ENCODE measurements at regions not wholly inside any gene's neighbourhood (a gene's known extent, or its start where the extent isn't known, plus 50 kb on each side); places are given as distances from the start of the nearest gene placed in this dataset.

DNA sequence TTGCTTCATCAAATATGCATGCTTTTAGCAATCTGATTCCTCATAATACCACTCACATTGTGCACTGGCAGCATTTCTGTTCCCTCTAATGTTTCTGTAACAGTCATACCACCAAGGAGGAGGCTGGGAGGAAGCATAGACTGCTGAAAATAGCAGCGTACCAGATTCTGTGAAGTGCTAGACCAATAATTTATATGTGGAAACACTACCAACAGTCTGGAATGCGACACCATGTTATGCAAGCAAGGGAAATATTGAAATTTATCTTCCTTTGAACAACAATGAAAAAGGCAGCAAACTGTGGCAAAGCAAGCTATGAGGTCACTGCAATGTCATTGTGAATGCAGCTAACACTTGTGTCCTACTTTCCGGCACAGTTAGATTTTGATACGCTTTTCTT, 1388.0 kb downstream of the EFNB2 start:
- TF ChIP-seq, protein P1, sequence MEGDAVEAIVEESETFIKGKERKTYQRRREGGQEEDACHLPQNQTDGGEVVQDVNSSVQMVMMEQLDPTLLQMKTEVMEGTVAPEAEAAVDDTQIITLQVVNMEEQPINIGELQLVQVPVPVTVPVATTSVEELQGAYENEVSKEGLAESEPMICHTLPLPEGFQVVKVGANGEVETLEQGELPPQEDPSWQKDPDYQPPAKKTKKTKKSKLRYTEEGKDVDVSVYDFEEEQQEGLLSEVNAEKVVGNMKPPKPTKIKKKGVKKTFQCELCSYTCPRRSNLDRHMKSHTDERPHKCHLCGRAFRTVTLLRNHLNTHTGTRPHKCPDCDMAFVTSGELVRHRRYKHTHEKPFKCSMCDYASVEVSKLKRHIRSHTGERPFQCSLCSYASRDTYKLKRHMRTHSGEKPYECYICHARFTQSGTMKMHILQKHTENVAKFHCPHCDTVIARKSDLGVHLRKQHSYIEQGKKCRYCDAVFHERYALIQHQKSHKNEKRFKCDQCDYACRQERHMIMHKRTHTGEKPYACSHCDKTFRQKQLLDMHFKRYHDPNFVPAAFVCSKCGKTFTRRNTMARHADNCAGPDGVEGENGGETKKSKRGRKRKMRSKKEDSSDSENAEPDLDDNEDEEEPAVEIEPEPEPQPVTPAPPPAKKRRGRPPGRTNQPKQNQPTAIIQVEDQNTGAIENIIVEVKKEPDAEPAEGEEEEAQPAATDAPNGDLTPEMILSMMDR (conservative IDR thresholded peaks at IDR 0.05; ENCODE audit: low read depth in 2 of 2) = no peak
- TF ChIP-seq EZH2 (IDR thresholded peaks at IDR 0.05; ENCODE audit: low read depth, unreplicated experiment) (no peak), EZH2phosphoT487 (IDR thresholded peaks at IDR 0.05; ENCODE audit: unreplicated experiment) (no peak), POLR2AphosphoS5 (IDR thresholded peaks at IDR 0.05; ENCODE audit: low read depth) (no peak), NANOG (IDR thresholded peaks at IDR 0.05; ENCODE audit: borderline replicate concordance) (no peak), JUNB (IDR thresholded peaks at IDR 0.05; ENCODE audit: unreplicated experiment) (no peak), STAT1 (IDR thresholded peaks at IDR 0.05; ENCODE audit: unreplicated experiment) (no peak), CREB1 (CRISPR knock-in tag; IDR thresholded peaks at IDR 0.05; ENCODE audit: low read depth) (no peak), ZNF114 (CRISPR knock-in tag; IDR thresholded peaks at IDR 0.05) (no peak)
- TF ChIP-seq, protein P2, sequence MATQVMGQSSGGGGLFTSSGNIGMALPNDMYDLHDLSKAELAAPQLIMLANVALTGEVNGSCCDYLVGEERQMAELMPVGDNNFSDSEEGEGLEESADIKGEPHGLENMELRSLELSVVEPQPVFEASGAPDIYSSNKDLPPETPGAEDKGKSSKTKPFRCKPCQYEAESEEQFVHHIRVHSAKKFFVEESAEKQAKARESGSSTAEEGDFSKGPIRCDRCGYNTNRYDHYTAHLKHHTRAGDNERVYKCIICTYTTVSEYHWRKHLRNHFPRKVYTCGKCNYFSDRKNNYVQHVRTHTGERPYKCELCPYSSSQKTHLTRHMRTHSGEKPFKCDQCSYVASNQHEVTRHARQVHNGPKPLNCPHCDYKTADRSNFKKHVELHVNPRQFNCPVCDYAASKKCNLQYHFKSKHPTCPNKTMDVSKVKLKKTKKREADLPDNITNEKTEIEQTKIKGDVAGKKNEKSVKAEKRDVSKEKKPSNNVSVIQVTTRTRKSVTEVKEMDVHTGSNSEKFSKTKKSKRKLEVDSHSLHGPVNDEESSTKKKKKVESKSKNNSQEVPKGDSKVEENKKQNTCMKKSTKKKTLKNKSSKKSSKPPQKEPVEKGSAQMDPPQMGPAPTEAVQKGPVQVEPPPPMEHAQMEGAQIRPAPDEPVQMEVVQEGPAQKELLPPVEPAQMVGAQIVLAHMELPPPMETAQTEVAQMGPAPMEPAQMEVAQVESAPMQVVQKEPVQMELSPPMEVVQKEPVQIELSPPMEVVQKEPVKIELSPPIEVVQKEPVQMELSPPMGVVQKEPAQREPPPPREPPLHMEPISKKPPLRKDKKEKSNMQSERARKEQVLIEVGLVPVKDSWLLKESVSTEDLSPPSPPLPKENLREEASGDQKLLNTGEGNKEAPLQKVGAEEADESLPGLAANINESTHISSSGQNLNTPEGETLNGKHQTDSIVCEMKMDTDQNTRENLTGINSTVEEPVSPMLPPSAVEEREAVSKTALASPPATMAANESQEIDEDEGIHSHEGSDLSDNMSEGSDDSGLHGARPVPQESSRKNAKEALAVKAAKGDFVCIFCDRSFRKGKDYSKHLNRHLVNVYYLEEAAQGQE (IDR thresholded peaks at IDR 0.05; ENCODE audit: unreplicated experiment) = no peak
- TF ChIP-seq, protein P3, sequence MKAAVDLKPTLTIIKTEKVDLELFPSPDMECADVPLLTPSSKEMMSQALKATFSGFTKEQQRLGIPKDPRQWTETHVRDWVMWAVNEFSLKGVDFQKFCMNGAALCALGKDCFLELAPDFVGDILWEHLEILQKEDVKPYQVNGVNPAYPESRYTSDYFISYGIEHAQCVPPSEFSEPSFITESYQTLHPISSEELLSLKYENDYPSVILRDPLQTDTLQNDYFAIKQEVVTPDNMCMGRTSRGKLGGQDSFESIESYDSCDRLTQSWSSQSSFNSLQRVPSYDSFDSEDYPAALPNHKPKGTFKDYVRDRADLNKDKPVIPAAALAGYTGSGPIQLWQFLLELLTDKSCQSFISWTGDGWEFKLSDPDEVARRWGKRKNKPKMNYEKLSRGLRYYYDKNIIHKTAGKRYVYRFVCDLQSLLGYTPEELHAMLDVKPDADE (IDR thresholded peaks at IDR 0.05) = no peak

Measured in GM23338 (cell line).